NCI-H526 treated with DMSO at 0.1 percent for 48 hours (cell line): ENCODE measurements at regions not wholly inside any gene's neighbourhood (a gene's known extent, or its start where the extent isn't known, plus 50 kb on each side); places are given as distances from the start of the nearest gene placed in this dataset.
"Not testable (repeated sequence)": the region's sequence is repeated elsewhere in the genome, so short reads cannot be mapped to it uniquely, and the experiment has no call there.

ENCODE experiments used
- DNase-seq: peaks from one replicate; lab custom pipeline; 2025; lab: John Stamatoyannopoulos, UW

DNA sequence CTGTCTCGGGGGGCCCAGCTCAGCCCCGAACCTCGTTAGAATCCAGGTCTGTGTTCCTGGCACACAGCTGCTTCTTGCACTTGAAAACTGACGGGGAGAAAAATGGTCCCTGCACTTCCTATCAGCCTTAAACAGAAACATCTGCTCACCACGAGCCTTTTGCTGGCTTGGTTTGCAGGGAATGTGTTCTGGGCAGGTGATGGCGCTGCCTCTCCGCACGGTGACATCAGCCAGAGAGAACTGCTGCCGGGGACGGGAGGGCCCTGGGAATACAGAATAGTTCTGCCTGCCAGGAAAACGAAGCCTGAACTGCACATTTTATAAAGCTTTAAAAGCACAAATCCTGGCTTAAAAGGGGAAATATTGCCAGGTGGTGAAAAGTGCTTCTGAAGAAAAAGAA, 622.5 kb downstream of the TYW1 start:
- no peak for DNase-seq

DNA sequence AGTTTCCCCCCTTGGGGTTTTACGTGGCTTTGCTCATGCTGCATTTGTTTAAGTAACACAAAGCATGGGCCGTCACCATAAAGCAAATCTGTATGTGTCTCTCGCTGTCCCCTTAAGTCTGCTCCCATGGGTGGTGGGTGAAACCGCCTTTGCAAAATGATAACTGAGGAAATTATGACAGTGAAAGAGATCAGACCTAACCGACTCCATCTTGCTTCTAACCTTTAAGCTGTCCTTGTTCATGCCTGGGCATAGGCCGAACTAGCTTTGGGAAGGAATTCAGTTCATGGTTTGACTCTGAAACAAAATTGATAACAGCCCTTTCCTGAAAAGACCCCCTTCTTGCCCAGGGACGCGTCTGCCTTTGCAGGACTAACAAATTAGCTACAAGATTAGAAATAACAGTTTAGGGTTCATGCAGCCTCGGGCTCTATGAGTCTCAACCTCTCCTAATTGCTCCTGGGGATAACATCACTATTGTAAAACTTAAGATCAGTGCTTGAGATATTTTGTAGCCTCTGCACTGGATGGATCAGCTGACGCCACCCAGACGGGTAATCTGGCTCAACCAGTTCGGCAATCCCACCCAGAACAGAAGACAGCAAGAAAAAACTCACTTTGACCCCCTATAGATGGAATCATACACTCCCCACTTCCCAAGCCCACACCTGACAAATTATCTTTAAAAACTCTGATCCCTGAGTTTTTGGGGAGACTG, 623.7 kb downstream of the TYW1 start:
- no peak for DNase-seq

- no peak for DNase-seq
These were observed 625.1 kb downstream of the TYW1 start for GRCh38 chr7:67621704-67622103.

GRCh38 chr7:67625257-67625737, 628.7 kb downstream of the TYW1 start:
- peak; percentile 42 for DNase-seq

GRCh38 chr7:67631476-67631875, 634.8 kb downstream of the TYW1 start:
- no peak for DNase-seq

- no peak for DNase-seq
These were observed 638.6 kb downstream of the TYW1 start for GRCh38 chr7:67635271-67635670.

GRCh38 chr7:67636348-67637022, 639.9 kb downstream of the TYW1 start:
- no peak for DNase-seq

DNA sequence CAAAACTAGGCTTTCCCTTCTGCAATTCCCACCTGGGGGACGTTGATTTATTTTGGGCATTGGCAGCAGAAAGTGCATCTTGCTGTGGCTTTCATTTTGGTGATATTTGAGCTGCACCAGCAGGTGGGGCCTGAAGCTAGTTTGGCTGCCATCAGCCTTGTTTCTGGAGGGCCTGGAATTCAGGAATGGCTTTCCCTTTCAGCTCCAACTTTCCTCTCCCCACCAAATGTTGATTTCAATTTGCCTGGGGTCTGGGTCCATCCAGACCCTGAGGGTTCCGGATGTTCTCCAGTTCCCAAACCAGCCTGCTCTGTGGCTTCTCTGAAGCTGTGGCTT, 640.4 kb downstream of the TYW1 start:
- no peak for DNase-seq

GRCh38 chr7:67642542-67642941, 645.9 kb downstream of the TYW1 start:
- not testable (repeated sequence) for DNase-seq

DNA sequence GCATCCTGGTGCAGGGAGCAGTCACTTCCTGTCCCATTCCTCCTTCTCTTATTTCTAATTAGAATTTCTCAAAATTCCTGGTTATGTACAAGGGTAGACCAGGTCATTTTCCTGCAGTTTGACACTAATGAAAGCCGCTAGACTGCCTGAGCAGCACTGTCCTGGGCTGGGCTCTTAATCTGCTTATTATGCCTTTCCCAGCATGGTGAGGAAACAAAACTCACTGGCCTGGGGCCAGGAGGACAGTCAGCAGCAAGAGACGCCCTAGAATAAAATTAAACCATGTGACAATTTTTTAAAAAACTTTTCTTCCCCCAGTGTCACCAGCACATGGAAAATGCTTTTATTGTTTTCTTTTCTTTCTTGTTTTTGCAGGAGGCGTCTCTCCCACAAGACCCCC, 647.5 kb downstream of the TYW1 start:
- no peak for DNase-seq

GRCh38 chr7:67652937-67653336, 656.3 kb downstream of the TYW1 start:
- DNase-seq: no peak

DNA sequence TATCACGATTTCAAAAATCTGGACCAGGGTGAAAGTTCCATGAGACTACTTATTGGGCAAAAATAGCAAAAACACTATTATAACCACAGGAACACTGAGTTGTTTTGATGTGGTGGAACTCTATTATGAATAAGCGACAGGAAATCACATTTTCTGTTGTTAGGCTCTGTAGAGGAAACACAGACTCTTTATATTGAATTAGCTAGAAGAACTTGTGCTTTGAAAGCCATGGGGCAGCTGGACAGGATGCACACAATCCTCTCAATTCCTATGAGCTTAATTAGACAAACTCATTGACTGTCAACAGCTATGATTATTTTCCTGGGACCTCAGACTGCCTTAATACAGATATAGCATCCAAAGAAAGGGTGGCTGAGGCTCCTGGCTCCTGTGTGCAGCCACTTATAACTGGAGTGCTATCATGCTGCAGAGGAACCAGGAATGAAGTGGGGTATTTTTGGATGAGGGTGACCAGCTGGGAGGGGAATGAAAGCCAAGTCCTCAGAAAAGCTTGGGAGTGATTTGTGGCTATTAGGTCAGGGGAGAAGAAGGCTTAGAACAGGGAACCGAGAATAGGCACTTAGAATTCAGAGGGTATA, 657.3 kb downstream of the TYW1 start:
- DNase-seq: no peak

GRCh38 chr7:67654642-67655041, 658.0 kb downstream of the TYW1 start:
- no peak for DNase-seq

DNA sequence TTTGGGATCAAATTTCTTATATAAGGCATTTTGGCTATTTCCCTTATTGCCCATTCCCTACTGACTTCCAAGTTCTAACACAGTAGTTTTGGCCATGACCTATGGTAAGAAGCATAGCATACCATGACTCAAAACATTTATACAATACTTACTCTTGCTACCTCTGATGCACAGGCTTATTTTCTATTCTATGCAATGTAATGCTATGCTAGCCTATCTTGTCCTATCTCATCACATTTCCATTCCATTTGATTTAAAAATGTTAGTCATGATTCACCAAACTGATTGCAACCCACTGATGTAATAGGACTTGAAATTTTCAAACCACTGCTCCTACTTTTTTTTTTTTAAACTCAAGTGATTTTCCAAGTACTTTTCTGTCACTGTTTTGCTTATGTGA, 658.5 kb downstream of the TYW1 start:
- DNase-seq: no peak

GRCh38 chr7:67659091-67659490, 662.5 kb downstream of the TYW1 start:
- DNase-seq: no peak

DNA sequence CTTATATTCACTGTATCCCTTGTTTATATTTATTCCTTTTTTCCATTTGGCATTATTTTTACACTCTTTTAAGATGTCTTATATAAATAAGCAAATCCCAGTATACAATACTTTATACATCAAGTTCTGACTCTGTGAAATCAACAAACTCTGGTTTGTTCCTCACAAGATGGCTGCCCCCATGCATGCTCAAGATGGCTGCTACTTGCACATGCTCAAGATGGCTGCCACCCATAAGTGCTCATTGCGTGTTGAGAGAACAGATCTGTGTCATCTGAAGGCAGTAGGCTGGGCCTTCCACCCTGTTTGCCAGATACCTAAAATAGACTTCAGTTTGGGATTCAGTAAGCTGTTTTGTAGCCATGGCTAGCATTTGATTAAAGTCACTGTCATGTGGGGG, 666.2 kb downstream of the TYW1 start:
- no peak for DNase-seq

GRCh38 chr7:67663644-67664043, 667.0 kb downstream of the TYW1 start:
- no peak for DNase-seq

DNA sequence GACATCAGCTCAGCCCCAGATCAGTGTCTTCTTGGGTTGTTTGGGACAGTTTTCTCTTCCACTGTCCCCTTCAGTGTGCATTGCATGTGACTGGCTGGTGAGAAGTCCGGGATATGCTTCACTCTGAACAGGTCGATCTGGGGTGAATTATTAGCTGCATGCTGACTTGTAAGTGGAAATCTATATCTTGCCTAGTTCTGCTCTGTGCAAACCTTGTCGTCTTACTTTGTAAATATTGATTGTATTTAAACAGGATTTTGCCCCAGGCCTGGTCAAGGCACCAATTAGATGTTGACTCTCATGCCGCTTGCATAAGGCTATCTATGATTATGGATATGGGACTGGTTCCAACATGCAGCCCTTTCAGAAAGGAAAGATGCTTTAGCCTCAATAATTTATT, 669.7 kb downstream of the TYW1 start:
- DNase-seq: not testable (repeated sequence)

DNA sequence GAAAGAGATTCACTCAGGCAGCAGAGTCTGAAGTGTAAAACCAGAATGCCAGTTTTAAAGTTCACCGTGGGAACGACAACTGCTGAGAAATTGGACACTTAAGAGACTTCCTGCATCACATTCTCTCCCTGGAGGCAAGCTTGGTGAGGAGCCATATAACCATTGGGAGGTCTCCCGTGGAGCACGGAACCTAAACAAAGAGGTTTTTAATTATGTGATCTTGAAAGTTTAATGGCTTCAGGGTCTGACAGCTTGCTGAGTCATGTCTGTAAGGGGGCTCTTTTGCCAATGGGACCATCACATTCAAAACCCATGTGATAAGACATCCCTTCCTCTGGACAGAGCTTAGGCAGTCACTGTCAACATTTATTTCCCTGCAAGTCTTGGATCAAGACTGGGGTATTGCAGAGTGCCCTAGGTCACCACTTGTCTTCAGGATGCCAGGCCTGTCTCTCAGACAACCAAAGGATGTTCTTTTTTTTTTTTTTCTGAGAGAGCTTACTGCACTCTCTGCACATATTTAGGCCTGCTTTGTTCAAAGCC, 674.4 kb downstream of the TYW1 start:
- DNase-seq: no peak

DNA sequence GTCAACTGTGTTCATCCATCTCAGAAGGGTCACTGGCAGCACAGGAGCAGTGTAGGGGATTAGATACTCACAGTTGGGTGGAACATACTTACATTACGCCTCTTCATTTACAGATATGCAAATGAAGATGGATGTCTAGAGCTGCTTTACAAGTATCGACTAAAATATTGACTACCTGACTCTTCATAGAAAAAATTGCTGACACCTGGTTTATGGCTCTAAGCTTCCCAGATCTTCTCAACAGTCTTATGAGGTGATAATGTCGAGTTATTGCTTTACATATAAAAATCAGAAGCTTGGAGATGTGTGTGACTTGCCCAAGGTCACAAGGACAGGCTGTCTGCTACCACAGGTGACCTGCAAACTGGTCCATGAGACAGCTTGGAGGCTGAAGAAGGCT, 677.2 kb downstream of the TYW1 start:
- no peak for DNase-seq

GRCh38 chr7:67674862-67675261, 678.2 kb downstream of the TYW1 start:
- not testable (repeated sequence) for DNase-seq

GRCh38 chr7:67675971-67676370, 679.3 kb downstream of the TYW1 start:
- no peak for DNase-seq

DNA sequence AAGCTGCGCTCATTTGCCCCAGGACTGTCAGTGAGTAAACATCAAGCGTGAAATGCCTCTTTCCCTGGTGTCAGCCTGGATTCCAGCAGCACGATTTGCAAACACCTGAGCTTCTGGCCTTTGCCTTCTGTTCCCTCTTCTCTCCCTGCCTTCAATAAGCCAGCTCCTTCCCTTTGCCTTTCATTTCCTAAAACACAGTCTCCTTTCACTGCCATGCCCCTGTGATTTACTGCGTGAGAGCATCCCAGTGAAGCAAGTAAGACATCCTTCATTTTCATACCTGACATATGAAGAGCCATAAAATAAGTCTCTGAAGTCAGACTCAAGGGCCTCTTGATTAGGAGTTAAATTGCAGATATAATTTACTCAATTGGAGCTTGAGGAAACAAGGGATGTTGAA, 681.8 kb downstream of the TYW1 start:
- DNase-seq: no peak
